WERI-Rb-1 (cell line): ENCODE measurements at regions not wholly inside any gene's neighbourhood (a gene's known extent, or its start where the extent isn't known, plus 50 kb on each side); places are given as distances from the start of the nearest gene placed in this dataset.
A peak's percentile ranks its signal among the peaks of the same experiment; 100 is the strongest.

Experiments
- DNase-seq: peaks from one replicate; pipeline ENCODE4 v3.0.0-alpha.2; 2020
- H3K27ac ChIP-seq: fragments of 250-450 bp; sonication (Bioruptor Pico); 2 replicates; pipeline ENCODE4 v1.5.1; 2020; ENCODE audit warnings: mild to moderate bottlenecking, moderate library complexity
- H3K27me3 ChIP-seq: fragments of 250-450 bp; sonication (Bioruptor Pico); 2 replicates; pipeline ENCODE4 v1.5.1; 2021; ENCODE audit warnings: mild to moderate bottlenecking, low read depth, moderate library complexity; ENCODE audit not compliant: insufficient read depth, severe bottlenecking
- H3K36me3 ChIP-seq: fragments of 250-450 bp; sonication (Bioruptor Pico); 2 replicates; pipeline ENCODE4 v1.5.1; 2020; ENCODE audit warnings: mild to moderate bottlenecking, moderate library complexity
- H3K4me3 ChIP-seq: 2 replicates; pipeline ENCODE4 v1.5.1; 2011; ENCODE audit warnings: low read depth, mild to moderate bottlenecking, control low read depth, low read length
- H3K9me3 ChIP-seq: fragments of 250-450 bp; sonication (Bioruptor Pico); 2 replicates; pipeline ENCODE4 v1.5.1; 2021; ENCODE audit warnings: mild to moderate bottlenecking, moderate library complexity; ENCODE audit not compliant: severe bottlenecking
- TF ChIP-seq, protein P1 (sequence below): IDR thresholded peaks from 2 replicates; pipeline ENCODE4 v1.5.1; 2011; ENCODE audit warnings: low read depth, mild to moderate bottlenecking, control low read depth, inconsistent platforms, low read length

- no peak overlapping the region for H3K27ac ChIP-seq
- no peaks in the 10 kb centered on the region for H3K27me3 ChIP-seq
- no peak overlapping the region for H3K4me3 ChIP-seq
- TF ChIP-seq, protein P1, sequence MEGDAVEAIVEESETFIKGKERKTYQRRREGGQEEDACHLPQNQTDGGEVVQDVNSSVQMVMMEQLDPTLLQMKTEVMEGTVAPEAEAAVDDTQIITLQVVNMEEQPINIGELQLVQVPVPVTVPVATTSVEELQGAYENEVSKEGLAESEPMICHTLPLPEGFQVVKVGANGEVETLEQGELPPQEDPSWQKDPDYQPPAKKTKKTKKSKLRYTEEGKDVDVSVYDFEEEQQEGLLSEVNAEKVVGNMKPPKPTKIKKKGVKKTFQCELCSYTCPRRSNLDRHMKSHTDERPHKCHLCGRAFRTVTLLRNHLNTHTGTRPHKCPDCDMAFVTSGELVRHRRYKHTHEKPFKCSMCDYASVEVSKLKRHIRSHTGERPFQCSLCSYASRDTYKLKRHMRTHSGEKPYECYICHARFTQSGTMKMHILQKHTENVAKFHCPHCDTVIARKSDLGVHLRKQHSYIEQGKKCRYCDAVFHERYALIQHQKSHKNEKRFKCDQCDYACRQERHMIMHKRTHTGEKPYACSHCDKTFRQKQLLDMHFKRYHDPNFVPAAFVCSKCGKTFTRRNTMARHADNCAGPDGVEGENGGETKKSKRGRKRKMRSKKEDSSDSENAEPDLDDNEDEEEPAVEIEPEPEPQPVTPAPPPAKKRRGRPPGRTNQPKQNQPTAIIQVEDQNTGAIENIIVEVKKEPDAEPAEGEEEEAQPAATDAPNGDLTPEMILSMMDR = no peak
- H3K9me3 ChIP-seq = no peaks in the 10 kb centered on the region
- DNase-seq = no peak
- H3K36me3 ChIP-seq = no peaks in the 10 kb centered on the region
Observed at GRCh38 chr16:65919986-65920376, 446.5 kb upstream of the CDH5 start.

- Histone ChIP-seq H3K27me3 (no peaks in the 10 kb centered on the region), H3K36me3 (no peaks in the 10 kb centered on the region), H3K27ac (no peak overlapping the region), H3K9me3 (no peaks in the 10 kb centered on the region), H3K4me3 (no peak overlapping the region)
- no peak for DNase-seq
- TF ChIP-seq, protein P1 = no peak
Observed at GRCh38 chr16:65919145-65919985, 447.1 kb upstream of the CDH5 start.

GRCh38 chr16:65917466-65917865, 449.0 kb upstream of the CDH5 start:
- TF ChIP-seq, protein P1 = no peak
- no peak for DNase-seq

DNA sequence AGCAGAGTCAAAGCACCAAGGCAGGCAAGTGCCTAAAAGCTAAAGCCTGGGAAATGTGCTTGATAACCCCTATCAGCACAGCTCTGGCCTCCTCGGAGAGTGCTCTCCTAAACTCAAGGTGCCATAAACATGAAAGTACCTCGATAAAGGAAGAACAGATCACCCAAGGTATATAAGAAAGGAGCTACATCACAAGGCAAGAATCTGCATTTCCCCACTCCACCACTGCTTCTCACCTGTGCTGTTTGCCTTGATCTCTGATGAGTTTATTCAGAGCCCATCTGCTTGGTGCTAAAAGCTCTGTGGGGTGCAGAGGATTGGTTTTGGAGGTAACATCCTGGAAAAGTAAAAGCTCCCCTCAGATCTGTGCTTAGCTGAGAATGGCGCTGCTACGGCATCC, 449.5 kb upstream of the CDH5 start:
- no peaks in the 10 kb centered on the region for H3K27me3 ChIP-seq
- H3K36me3 ChIP-seq = no peaks in the 10 kb centered on the region
- DNase-seq = no peak
- no peak overlapping the region for H3K4me3 ChIP-seq
- H3K9me3 ChIP-seq = no peaks in the 10 kb centered on the region
- no peak overlapping the region for H3K27ac ChIP-seq
- TF ChIP-seq, protein P1 = peak; percentile 28; the same call in 1 of the 2 replicates

More at GRCh38 chr16:65917466-65917865, 449.0 kb upstream of the CDH5 start:
- Histone ChIP-seq H3K36me3 (no peaks in the 10 kb centered on the region), H3K27ac (no peak overlapping the region), H3K27me3 (no peaks in the 10 kb centered on the region), H3K9me3 (no peaks in the 10 kb centered on the region), H3K4me3 (no peak overlapping the region)

DNA sequence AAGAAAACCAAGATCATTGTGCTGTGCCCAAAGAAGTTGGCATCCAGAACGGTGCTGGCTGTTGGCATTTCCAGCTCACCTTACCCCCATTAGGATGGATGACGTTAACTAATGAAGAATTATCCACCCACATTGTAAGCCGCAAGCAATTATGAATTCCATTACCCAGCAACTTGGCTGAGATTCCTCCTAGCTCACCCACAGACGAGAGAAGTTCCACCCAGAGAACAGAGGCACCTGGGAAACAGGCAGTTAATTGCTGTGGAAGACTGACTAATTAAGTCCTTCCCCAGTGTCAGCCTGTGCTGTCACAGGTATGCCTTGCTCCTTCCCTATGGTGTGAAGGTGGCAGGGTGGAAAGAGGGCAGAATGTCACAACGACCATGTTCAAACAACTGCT, 456.2 kb upstream of the CDH5 start:
- no peaks in the 10 kb centered on the region for H3K9me3 ChIP-seq

More for the DNA sequence above, 456.2 kb upstream of the CDH5 start:
- DNase-seq = no peak
- Histone ChIP-seq H3K27me3 (no peaks in the 10 kb centered on the region), H3K27ac (no peak overlapping the region), H3K4me3 (no peak overlapping the region), H3K36me3 (no peaks in the 10 kb centered on the region)
- TF ChIP-seq, protein P1 = no peak
